Activated naive CD4-positive, alpha-beta T cell treated with anti-CD3 and anti-CD28 coated beads, Interleukin-2, amount 50 U/mL, for 24 hours (primary cell): ENCODE measurements at regions not wholly inside any gene's neighbourhood (a gene's known extent, or its start where the extent isn't known, plus 50 kb on each side); places are given as distances from the start of the nearest gene placed in this dataset.
"Not testable (repeated sequence)": the region's sequence is repeated elsewhere in the genome, so short reads cannot be mapped to it uniquely, and the experiment has no call there.

ENCODE experiments used
- H3K27ac Mint-ChIP-seq: one replicate; pipeline ENCODE4 v1.8.0; 2021; ENCODE audit warnings: mild to moderate bottlenecking, mixed read lengths
- H3K27me3 Mint-ChIP-seq: one replicate; pipeline ENCODE4 v1.8.0; 2021; ENCODE audit warnings: mixed read lengths
- H3K36me3 Mint-ChIP-seq: one replicate; pipeline ENCODE4 v1.8.0; 2021; ENCODE audit warnings: mixed read lengths
- H3K4me1 Mint-ChIP-seq: one replicate; pipeline ENCODE4 v1.8.0; 2021; ENCODE audit warnings: mixed read lengths
- H3K4me3 Mint-ChIP-seq: one replicate; pipeline ENCODE4 v1.8.0; 2021; ENCODE audit warnings: mild to moderate bottlenecking, mixed read lengths
- H3K9me3 Mint-ChIP-seq: one replicate; pipeline ENCODE4 v1.8.0; 2021; ENCODE audit warnings: mixed read lengths

- Mint-ChIP-seq H3K4me3 (no peak overlapping the region), H3K27me3 (no peaks in the 10 kb centered on the region), H3K9me3 (peaks cover 7% of the 10 kb centered on the region), H3K36me3 (no peaks in the 10 kb centered on the region), H3K4me1 (no peaks in the 10 kb centered on the region), H3K27ac (no peak overlapping the region)
Observed at GRCh38 chr4:66522244-66522643, 852.0 kb upstream of the EPHA5 start.

DNA sequence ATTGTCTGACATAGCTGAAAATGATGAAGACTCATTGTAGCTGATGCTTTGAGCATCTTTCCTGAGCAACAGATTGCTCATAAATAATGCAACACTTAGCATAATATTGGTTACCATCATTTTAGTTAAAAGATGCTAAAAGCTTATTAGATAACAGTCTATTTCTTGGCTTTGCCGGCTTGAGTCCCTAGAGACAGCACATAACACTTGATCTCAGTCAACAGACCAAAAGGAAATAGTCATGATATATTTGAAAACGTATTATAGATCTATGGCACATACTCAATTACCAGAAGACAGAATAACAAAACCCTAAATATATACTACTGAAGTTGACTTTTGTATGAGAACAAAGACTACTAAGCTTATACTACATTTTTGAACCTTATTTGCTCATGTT lies 846.7 kb upstream of the EPHA5 start:
- H3K36me3 Mint-ChIP-seq, result no peaks in the 10 kb centered on the region
- no peaks in the 10 kb centered on the region for H3K4me1 Mint-ChIP-seq
- H3K27ac Mint-ChIP-seq, result no peak overlapping the region
- H3K27me3 Mint-ChIP-seq, result no peaks in the 10 kb centered on the region
- no peak overlapping the region for H3K4me3 Mint-ChIP-seq
- peaks cover 4% of the 10 kb centered on the region for H3K9me3 Mint-ChIP-seq

DNA sequence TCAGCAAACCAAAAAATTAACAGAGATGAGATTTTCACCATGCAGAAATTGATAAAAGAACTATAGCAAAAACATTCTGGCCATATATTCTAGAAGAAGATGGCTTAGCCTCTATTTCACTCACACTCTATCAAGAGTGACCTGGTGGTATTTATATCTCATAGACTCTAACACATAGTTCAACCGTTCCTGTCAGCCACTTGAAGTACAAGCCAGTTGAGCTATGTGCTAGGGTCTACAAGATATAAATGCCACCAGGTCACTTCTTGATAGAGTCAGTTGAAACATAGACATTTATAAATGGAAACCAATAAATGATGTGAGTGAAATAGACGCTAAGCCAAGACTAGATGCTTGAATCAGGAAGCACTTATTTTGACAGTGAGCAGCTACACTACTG lies 836.7 kb upstream of the EPHA5 start:
- Mint-ChIP-seq H3K36me3 (no peaks in the 10 kb centered on the region), H3K27ac (no peak overlapping the region), H3K27me3 (no peaks in the 10 kb centered on the region), H3K4me1 (no peaks in the 10 kb centered on the region), H3K4me3 (no peak overlapping the region), H3K9me3 (no peaks in the 10 kb centered on the region)

DNA sequence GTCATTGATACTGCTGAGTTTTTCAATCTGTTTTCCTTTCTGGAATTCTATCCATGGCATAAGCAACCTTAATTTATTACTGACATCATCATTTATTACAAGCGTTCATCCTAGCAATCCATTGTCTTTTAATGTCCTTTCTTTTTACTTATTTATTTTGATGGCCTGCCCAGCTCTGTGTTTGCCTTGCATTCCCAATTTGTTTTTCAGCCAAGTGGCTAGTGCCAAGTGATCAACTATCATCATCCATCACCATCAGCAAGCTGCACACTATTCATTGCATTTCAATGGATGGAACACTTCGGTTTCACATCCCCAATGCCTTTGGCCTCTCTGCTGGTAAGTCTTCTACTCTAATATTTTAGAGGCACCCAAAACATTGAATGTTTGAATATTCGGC lies 831.7 kb upstream of the EPHA5 start:
- H3K4me1 Mint-ChIP-seq, result no peaks in the 10 kb centered on the region
- H3K27ac Mint-ChIP-seq, result no peak overlapping the region
- no peak overlapping the region for H3K4me3 Mint-ChIP-seq
- H3K9me3 Mint-ChIP-seq, result peaks cover 5% of the 10 kb centered on the region
- no peaks in the 10 kb centered on the region for H3K36me3 Mint-ChIP-seq
- no peaks in the 10 kb centered on the region for H3K27me3 Mint-ChIP-seq

DNA sequence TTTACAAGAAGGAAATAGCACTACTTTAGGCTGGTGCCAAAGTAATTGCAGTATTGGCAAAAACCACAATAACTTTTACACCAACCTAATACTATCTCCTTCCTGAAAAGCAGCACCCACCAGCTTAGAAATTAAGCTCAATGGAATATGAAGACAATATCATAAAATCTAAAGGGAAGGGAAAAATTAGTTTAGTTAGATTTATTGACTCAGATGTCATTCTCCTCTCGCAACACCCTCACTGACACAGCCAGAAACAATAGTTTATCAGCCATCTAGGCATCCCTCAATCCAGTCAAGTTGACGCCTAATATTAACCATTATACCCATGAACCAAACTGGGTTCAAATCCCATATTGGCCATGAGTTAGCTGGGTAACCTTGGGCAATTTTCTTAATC lies 820.4 kb upstream of the EPHA5 start:
- Mint-ChIP-seq H3K4me1 (no peaks in the 10 kb centered on the region), H3K27me3 (no peaks in the 10 kb centered on the region), H3K27ac (no peak overlapping the region), H3K36me3 (no peaks in the 10 kb centered on the region), H3K9me3 (peaks cover 8% of the 10 kb centered on the region), H3K4me3 (no peak overlapping the region)

DNA sequence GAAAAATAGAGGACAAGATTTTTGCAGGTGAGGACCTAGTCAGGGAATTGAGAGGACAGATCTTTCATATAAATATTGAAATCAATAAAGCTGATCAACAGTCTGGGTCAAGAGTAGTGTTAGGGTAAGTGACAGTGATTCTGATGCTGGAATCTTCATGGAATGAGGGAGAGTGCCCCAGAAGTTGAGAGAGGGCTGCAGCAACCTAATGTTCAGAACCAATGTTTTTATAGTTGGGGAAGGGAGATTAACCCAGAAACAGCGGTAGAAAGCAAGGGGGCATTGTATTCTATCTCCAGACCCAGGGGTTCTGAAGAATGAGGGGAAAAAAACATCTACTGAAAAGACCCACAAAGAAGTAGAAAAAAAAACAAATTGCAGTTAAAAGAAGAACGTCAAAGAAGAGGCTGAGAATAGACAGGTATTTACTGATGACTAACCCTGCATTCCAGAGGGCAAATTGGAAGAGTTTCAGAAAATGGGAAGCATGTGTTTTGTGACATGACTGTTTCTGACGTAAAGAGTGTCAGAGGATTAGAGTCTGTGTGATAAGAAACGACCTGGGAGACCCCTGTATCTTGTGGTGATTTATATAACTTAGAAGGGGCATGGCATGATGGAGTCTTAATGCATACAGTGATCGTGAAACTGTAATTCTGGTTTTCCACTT lies 819.6 kb upstream of the EPHA5 start:
- H3K27ac Mint-ChIP-seq, result peak overlapping the region; percentile 49
- no peaks in the 10 kb centered on the region for H3K4me1 Mint-ChIP-seq
- H3K4me3 Mint-ChIP-seq, result no peak overlapping the region
- H3K9me3 Mint-ChIP-seq, result peaks cover 8% of the 10 kb centered on the region
- no peaks in the 10 kb centered on the region for H3K36me3 Mint-ChIP-seq
- H3K27me3 Mint-ChIP-seq, result no peaks in the 10 kb centered on the region

DNA sequence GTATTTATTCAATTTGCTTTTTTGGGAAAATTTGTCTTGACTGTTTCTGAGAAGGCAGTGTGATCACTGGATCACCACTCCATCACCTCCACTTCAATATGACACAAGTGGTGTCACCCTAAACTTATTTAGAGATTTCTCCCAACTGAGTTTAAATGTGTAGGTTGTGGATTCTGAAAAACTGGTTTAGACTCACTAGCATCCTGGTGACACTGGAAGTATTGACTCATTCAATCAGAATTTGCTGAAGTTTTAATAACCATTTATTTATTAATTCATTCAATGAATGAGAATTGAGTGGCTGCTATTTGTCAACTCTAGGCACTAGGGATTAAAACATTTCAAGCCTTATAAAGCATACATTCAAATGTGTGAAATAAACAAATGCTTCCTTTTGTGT lies 819.1 kb upstream of the EPHA5 start:
- Mint-ChIP-seq H3K9me3 (peaks cover 8% of the 10 kb centered on the region), H3K27me3 (no peaks in the 10 kb centered on the region), H3K27ac (peak overlapping the region; percentile 49), H3K4me3 (no peak overlapping the region), H3K4me1 (no peaks in the 10 kb centered on the region), H3K36me3 (no peaks in the 10 kb centered on the region)

DNA sequence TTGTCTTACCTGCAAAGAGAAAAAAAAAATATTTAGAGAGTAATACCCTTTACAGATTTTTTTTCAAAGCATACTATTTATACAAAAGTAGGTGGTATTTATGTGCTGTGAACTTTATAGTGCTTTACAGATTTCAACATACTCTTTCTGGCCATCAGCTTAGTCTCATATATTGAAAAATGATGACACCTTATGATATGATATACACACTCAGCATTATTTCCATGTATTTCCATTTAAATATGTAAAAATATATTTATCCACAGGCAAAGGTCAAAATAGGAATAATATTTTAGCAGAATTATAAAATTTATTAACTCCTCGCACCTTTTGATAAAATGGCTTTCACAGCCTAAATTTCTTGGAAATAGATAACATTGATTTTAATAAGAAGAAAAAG lies 815.8 kb upstream of the EPHA5 start:
- H3K4me3 Mint-ChIP-seq, result no peak overlapping the region

GRCh38 chr4:66482186-66482585 lies 811.9 kb upstream of the EPHA5 start:
- Mint-ChIP-seq H3K9me3 (peaks cover 5% of the 10 kb centered on the region), H3K4me1 (no peaks in the 10 kb centered on the region), H3K36me3 (no peaks in the 10 kb centered on the region), H3K27ac (no peak overlapping the region), H3K4me3 (no peak overlapping the region), H3K27me3 (no peaks in the 10 kb centered on the region)

More for the DNA sequence above, 815.8 kb upstream of the EPHA5 start:
- H3K27ac Mint-ChIP-seq, result no peak overlapping the region
- no peaks in the 10 kb centered on the region for H3K27me3 Mint-ChIP-seq
- H3K9me3 Mint-ChIP-seq, result peaks cover 13% of the 10 kb centered on the region
- H3K36me3 Mint-ChIP-seq, result no peaks in the 10 kb centered on the region
- H3K4me1 Mint-ChIP-seq, result no peaks in the 10 kb centered on the region

GRCh38 chr4:66475596-66475995 lies 805.3 kb upstream of the EPHA5 start:
- no peak overlapping the region for H3K4me3 Mint-ChIP-seq
- peaks cover 9% of the 10 kb centered on the region for H3K9me3 Mint-ChIP-seq
- no peak overlapping the region for H3K27ac Mint-ChIP-seq
- no peaks in the 10 kb centered on the region for H3K27me3 Mint-ChIP-seq
- H3K36me3 Mint-ChIP-seq, result no peaks in the 10 kb centered on the region
- H3K4me1 Mint-ChIP-seq, result no peaks in the 10 kb centered on the region

GRCh38 chr4:66465111-66465510 lies 794.8 kb upstream of the EPHA5 start:
- Mint-ChIP-seq H3K4me3 (no peak overlapping the region), H3K27ac (no peak overlapping the region), H3K4me1 (no peaks in the 10 kb centered on the region), H3K27me3 (no peaks in the 10 kb centered on the region), H3K36me3 (no peaks in the 10 kb centered on the region), H3K9me3 (peaks cover 4% of the 10 kb centered on the region)

GRCh38 chr4:66462890-66463289 lies 792.6 kb upstream of the EPHA5 start:
- not testable (repeated sequence) for H3K9me3 Mint-ChIP-seq, H3K27ac Mint-ChIP-seq, H3K4me1 Mint-ChIP-seq, H3K4me3 Mint-ChIP-seq, H3K36me3 Mint-ChIP-seq, H3K27me3 Mint-ChIP-seq

- no peaks in the 10 kb centered on the region for H3K36me3 Mint-ChIP-seq
- H3K27ac Mint-ChIP-seq, result no peak overlapping the region
- peaks cover 4% of the 10 kb centered on the region for H3K9me3 Mint-ChIP-seq
- no peaks in the 10 kb centered on the region for H3K27me3 Mint-ChIP-seq
- H3K4me3 Mint-ChIP-seq, result no peak overlapping the region
- no peaks in the 10 kb centered on the region for H3K4me1 Mint-ChIP-seq
Observed at GRCh38 chr4:66451741-66452140, 781.5 kb upstream of the EPHA5 start.

DNA sequence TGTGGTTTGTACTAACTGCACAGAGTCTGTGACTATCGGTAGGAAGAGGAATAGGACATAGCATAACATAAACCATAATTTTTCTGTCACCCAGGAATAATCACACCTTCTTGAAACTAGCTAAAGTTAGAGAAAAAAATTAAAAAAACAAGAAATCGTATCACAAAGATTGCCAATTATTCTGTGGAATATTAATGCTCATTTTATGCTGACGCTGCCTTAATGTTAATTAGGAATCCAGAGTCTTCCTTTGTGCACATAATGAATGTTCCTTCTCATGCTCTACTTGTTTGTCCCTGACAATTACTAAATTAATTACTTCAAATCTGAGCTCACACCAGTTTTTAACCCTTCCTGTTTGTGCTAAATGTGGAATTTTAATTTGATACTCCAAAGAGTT lies 772.7 kb upstream of the EPHA5 start:
- no peak overlapping the region for H3K27ac Mint-ChIP-seq
- no peaks in the 10 kb centered on the region for H3K36me3 Mint-ChIP-seq
- no peak overlapping the region for H3K4me3 Mint-ChIP-seq
- no peaks in the 10 kb centered on the region for H3K27me3 Mint-ChIP-seq
- H3K4me1 Mint-ChIP-seq, result no peaks in the 10 kb centered on the region
- no peaks in the 10 kb centered on the region for H3K9me3 Mint-ChIP-seq

- Mint-ChIP-seq H3K4me1 (no peaks in the 10 kb centered on the region), H3K9me3 (no peaks in the 10 kb centered on the region), H3K4me3 (no peak overlapping the region), H3K36me3 (no peaks in the 10 kb centered on the region), H3K27ac (no peak overlapping the region), H3K27me3 (no peaks in the 10 kb centered on the region)
Observed at GRCh38 chr4:66439508-66439907, 769.2 kb upstream of the EPHA5 start.

DNA sequence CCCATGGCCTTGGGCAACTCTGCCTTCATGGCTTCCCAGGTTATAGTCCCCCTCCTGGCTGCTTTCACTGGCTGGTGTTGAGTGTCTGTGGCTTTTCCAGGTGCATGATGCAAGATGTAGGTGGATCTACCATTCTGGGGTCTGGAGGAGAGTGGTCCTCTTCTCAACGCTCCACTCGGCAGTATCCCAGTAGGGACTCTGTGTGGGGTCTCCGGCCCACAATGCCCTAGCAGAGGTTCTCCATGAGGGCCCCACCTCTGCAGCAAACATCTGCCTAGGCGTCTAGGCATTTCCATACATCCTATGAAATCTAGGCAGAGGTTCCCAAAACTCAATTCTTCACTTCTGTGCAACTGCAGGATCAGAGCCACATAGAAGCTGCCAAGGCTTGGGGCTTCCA lies 763.4 kb upstream of the EPHA5 start:
- Mint-ChIP-seq H3K27ac (no peak overlapping the region), H3K27me3 (no peaks in the 10 kb centered on the region), H3K36me3 (no peaks in the 10 kb centered on the region), H3K9me3 (no peaks in the 10 kb centered on the region), H3K4me3 (no peak overlapping the region), H3K4me1 (no peaks in the 10 kb centered on the region)

GRCh38 chr4:66430856-66431255 lies 760.6 kb upstream of the EPHA5 start:
- H3K4me1 Mint-ChIP-seq, result no peaks in the 10 kb centered on the region
- no peak overlapping the region for H3K27ac Mint-ChIP-seq
- H3K36me3 Mint-ChIP-seq, result no peaks in the 10 kb centered on the region
- no peaks in the 10 kb centered on the region for H3K27me3 Mint-ChIP-seq
- no peak overlapping the region for H3K4me3 Mint-ChIP-seq
- H3K9me3 Mint-ChIP-seq, result no peaks in the 10 kb centered on the region
